Trophoblast cell (in vitro differentiated cells and primary cell): ENCODE measurements at regions not wholly inside any gene's neighbourhood (a gene's known extent, or its start where the extent isn't known, plus 50 kb on each side); places are given as distances from the start of the nearest gene placed in this dataset.
A peak's percentile ranks its signal among the peaks of the same experiment; 100 is the strongest.

Experiments
- DNase-seq, 2 donors: peaks; one replicate each; pipeline ENCODE4 v3.0.0-alpha.2; 2016
- H2AFZ ChIP-seq: 2 replicates; pipeline ENCODE4 v1.6.1; 2013; ENCODE audit warnings: low read length, moderate library complexity, mild to moderate bottlenecking; ENCODE audit not compliant: insufficient read depth, poor library complexity
- H2AK5ac ChIP-seq: 2 replicates; pipeline ENCODE4 v1.6.1; 2013; ENCODE audit warnings: mild to moderate bottlenecking, low read length
- H2BK120ac ChIP-seq: 2 replicates; pipeline ENCODE4 v1.6.1; 2013; ENCODE audit warnings: low read length, mild to moderate bottlenecking, moderate library complexity; ENCODE audit not compliant: insufficient read depth, poor library complexity
- H2BK12ac ChIP-seq: 2 replicates; pipeline ENCODE4 v1.6.1; 2013; ENCODE audit warnings: mild to moderate bottlenecking, low read length, moderate library complexity
- H2BK5ac ChIP-seq: 2 replicates; pipeline ENCODE4 v1.6.1; 2013; ENCODE audit warnings: low read length, low read depth, moderate library complexity, mild to moderate bottlenecking; ENCODE audit not compliant: poor library complexity
- H3K14ac ChIP-seq: 2 replicates; pipeline ENCODE4 v1.6.1; 2013; ENCODE audit warnings: mild to moderate bottlenecking, low read length
- H3K18ac ChIP-seq: 2 replicates; pipeline ENCODE4 v1.6.1; 2013; ENCODE audit warnings: mild to moderate bottlenecking, low read length
- H3K23ac ChIP-seq: 2 replicates; pipeline ENCODE4 v1.6.1; 2013; ENCODE audit warnings: low read length
- H3K27ac ChIP-seq: 2 replicates; pipeline ENCODE4 v1.5.1; 2013; ENCODE audit warnings: low read depth, mild to moderate bottlenecking, inconsistent platforms, low read length, moderate library complexity
- H3K27me3 ChIP-seq: 2 replicates; pipeline ENCODE4 v1.6.1; 2013; ENCODE audit warnings: inconsistent platforms, mild to moderate bottlenecking, low read length, moderate library complexity; ENCODE audit not compliant: insufficient read depth
- H3K36me3 ChIP-seq, 2 experiments: 1 replicate in 1 of 2; 2 replicates in 1 of 2; pipeline ENCODE4 v1.6.1; 2013; ENCODE audit warnings: low read length in 2 of 2, mild to moderate bottlenecking in 2 of 2, moderate library complexity in 1 of 2; ENCODE audit not compliant: insufficient read depth in 2 of 2, control insufficient read depth in 1 of 2
- H3K4ac ChIP-seq: 2 replicates; pipeline ENCODE4 v1.6.1; 2013; ENCODE audit warnings: low read depth, mild to moderate bottlenecking, low read length, moderate library complexity
- H3K4me1 ChIP-seq, 2 experiments: 1 replicate in 1 of 2; 2 replicates in 1 of 2; pipeline ENCODE4 v1.6.1; 2013; ENCODE audit warnings: low read length in 2 of 2, mild to moderate bottlenecking in 2 of 2, moderate library complexity in 1 of 2; ENCODE audit not compliant: insufficient read depth in 2 of 2, control insufficient read depth in 1 of 2
- H3K4me2 ChIP-seq: 2 replicates; pipeline ENCODE4 v1.6.1; 2013; ENCODE audit warnings: inconsistent platforms, mild to moderate bottlenecking, low read length, moderate library complexity
- H3K4me3 ChIP-seq: 2 replicates; pipeline ENCODE4 v1.5.1; 2013; ENCODE audit warnings: mild to moderate bottlenecking, low read depth, low read length, inconsistent platforms
- H3K79me1 ChIP-seq: one replicate; pipeline ENCODE4 v1.6.1; 2013; ENCODE audit warnings: low read length
- H3K79me2 ChIP-seq: 2 replicates; pipeline ENCODE4 v1.6.1; 2013; ENCODE audit warnings: low read length, mild to moderate bottlenecking; ENCODE audit not compliant: control insufficient read depth, insufficient read depth, poor library complexity
- H3K9ac ChIP-seq: 2 replicates; pipeline ENCODE4 v1.6.1; 2013; ENCODE audit warnings: mild to moderate bottlenecking, low read length
- H3K9me3 ChIP-seq: 2 replicates; pipeline ENCODE4 v1.6.1; 2013; ENCODE audit warnings: low read depth, mild to moderate bottlenecking, control low read depth, inconsistent platforms, low read length; ENCODE audit not compliant: insufficient read depth
- H4K12ac ChIP-seq: 2 replicates; pipeline ENCODE4 v1.6.1; 2013; ENCODE audit warnings: low read depth, mild to moderate bottlenecking, low read length, moderate library complexity
- H4K8ac ChIP-seq: 2 replicates; pipeline ENCODE4 v1.6.1; 2013; ENCODE audit warnings: low read depth, mild to moderate bottlenecking, low read length, moderate library complexity
- H4K91ac ChIP-seq: one replicate; pipeline ENCODE4 v1.6.1; 2013; ENCODE audit warnings: low read depth, mild to moderate bottlenecking, low read length, moderate library complexity
- WGBS: extraction: QIAGEN DNeasy Blood & Tissue Kit; methylation state at CpG from one replicate; pipeline ENCODE4 v1.1.7; 2013; ENCODE audit warnings: missing lambda C conversion rate; ENCODE audit not compliant: insufficient read length, insufficient coverage; ENCODE audit errors: extremely low coverage; 5-methylcytosine and 5-hydroxymethylcytosine counted together

- Histone ChIP-seq H3K4ac (no peak overlapping the region), H3K9ac (no peak overlapping the region), H2BK5ac (no peak overlapping the region), H3K4me1 (no peaks in the 10 kb centered on the region), H3K14ac (no peak overlapping the region), H4K12ac (no peak overlapping the region), H3K79me2 (no peaks in the 10 kb centered on the region), H3K4me3 (no peak overlapping the region), H2BK12ac (no peak overlapping the region), H2BK120ac (no peak overlapping the region), H3K4me2 (no peak overlapping the region), H3K23ac (no peak overlapping the region), H2AK5ac (no peak overlapping the region), H3K27ac (no peak overlapping the region), H4K91ac (no peak overlapping the region), H2AFZ (no peak overlapping the region), H4K8ac (no peak overlapping the region), H3K36me3 (no peaks in the 10 kb centered on the region), H3K18ac (no peak overlapping the region), H3K79me1 (no peaks in the 10 kb centered on the region), H3K9me3 (no peaks in the 10 kb centered on the region), H3K27me3 (no peaks in the 10 kb centered on the region)
- DNase-seq = peak; percentile 22 to 31
- no CpG with 5 or more reads among the region's 6 CpGs for WGBS
These were observed 54.7 kb upstream of the SMARCA2 start for GRCh38 chr9:1960342-1961042.

GRCh38 chr9:1962122-1962521 lies 53.0 kb upstream of the SMARCA2 start:
- Histone ChIP-seq H3K4ac (no peak overlapping the region), H3K9me3 (no peaks in the 10 kb centered on the region)

GRCh38 chr9:1962588-1963106 lies 52.5 kb upstream of the SMARCA2 start:
- Histone ChIP-seq H4K91ac (no peak overlapping the region), H2BK12ac (no peak overlapping the region), H4K8ac (no peak overlapping the region), H2BK120ac (no peak overlapping the region), H2AFZ (no peak overlapping the region), H2BK5ac (no peak overlapping the region), H3K18ac (no peak overlapping the region), H3K4me3 (no peak overlapping the region), H3K4ac (no peak overlapping the region), H3K27ac (no peak overlapping the region), H3K23ac (no peak overlapping the region), H2AK5ac (no peak overlapping the region), H4K12ac (no peak overlapping the region), H3K79me1 (no peaks in the 10 kb centered on the region), H3K79me2 (no peaks in the 10 kb centered on the region), H3K14ac (no peak overlapping the region), H3K9ac (no peak overlapping the region), H3K4me2 (no peak overlapping the region), H3K4me1 (no peaks in the 10 kb centered on the region), H3K36me3 (no peaks in the 10 kb centered on the region), H3K27me3 (no peaks in the 10 kb centered on the region), H3K9me3 (no peaks in the 10 kb centered on the region)
- DNase-seq = no peak

More at GRCh38 chr9:1962122-1962521, 53.0 kb upstream of the SMARCA2 start:
- Histone ChIP-seq H2BK120ac (no peak overlapping the region), H4K12ac (no peak overlapping the region), H3K4me2 (no peak overlapping the region), H3K23ac (no peak overlapping the region), H3K14ac (no peak overlapping the region), H3K4me3 (no peak overlapping the region), H3K18ac (no peak overlapping the region), H2AFZ (no peak overlapping the region), H3K36me3 (no peaks in the 10 kb centered on the region), H3K79me2 (no peaks in the 10 kb centered on the region), H3K79me1 (no peaks in the 10 kb centered on the region), H2BK12ac (no peak overlapping the region), H4K8ac (no peak overlapping the region), H4K91ac (no peak overlapping the region), H3K4me1 (no peaks in the 10 kb centered on the region), H3K27ac (no peak overlapping the region), H2BK5ac (no peak overlapping the region), H2AK5ac (no peak overlapping the region), H3K27me3 (no peaks in the 10 kb centered on the region), H3K9ac (no peak overlapping the region)
- WGBS = no CpG with 5 or more reads among the region's 2 CpGs
- no peak for DNase-seq

- H3K9me3 ChIP-seq = no peaks in the 10 kb centered on the region
- no peak overlapping the region for H3K18ac ChIP-seq
- no peak overlapping the region for H4K91ac ChIP-seq
- no peak overlapping the region for H3K4me3 ChIP-seq
- no peak overlapping the region for H3K23ac ChIP-seq
- H2BK12ac ChIP-seq = no peak overlapping the region
- H3K9ac ChIP-seq = no peak overlapping the region
- no peak for DNase-seq
- H3K36me3 ChIP-seq = no peaks in the 10 kb centered on the region
- no peak overlapping the region for H4K12ac ChIP-seq
- no peak overlapping the region for H2BK120ac ChIP-seq
- no peaks in the 10 kb centered on the region for H3K27me3 ChIP-seq
- H3K4me2 ChIP-seq = no peak overlapping the region
- no peak overlapping the region for H2BK5ac ChIP-seq
- no peak overlapping the region for H2AK5ac ChIP-seq
- no peak overlapping the region for H4K8ac ChIP-seq
- no peak overlapping the region for H3K27ac ChIP-seq
- no peak overlapping the region for H2AFZ ChIP-seq
- H3K4ac ChIP-seq = no peak overlapping the region
- H3K79me1 ChIP-seq = no peaks in the 10 kb centered on the region
- no peaks in the 10 kb centered on the region for H3K4me1 ChIP-seq
- H3K79me2 ChIP-seq = no peaks in the 10 kb centered on the region
- no peak overlapping the region for H3K14ac ChIP-seq
- no CpG with 5 or more reads among the region's 2 CpGs for WGBS
These were observed 51.1 kb upstream of the SMARCA2 start for GRCh38 chr9:1964093-1964492.
